ENCODE measurements at regions not wholly inside any gene's neighbourhood (a gene's known extent, or its start where the extent isn't known, plus 50 kb on each side); places are given as distances from the start of the nearest gene placed in this dataset.

- in situ Hi-C loops (cut with HindIII; ENCODE audit: low pct_unique_long_range_greater_than_20kb, low sequenced_read_pairs), result no loop called here
- DNase-seq (ENCODE audit: low read depth, low spot score), result no peak
These were observed 54.3 kb upstream of the SLC66A3 start for GRCh38 chr2:11100976-11101375.

GRCh38 chr2:11101430-11101829 lies 53.8 kb upstream of the SLC66A3 start:
- no peak for DNase-seq (ENCODE audit: low read depth, low spot score)
- in situ Hi-C loops (cut with HindIII; ENCODE audit: low pct_unique_long_range_greater_than_20kb, low sequenced_read_pairs), result no loop called here

GRCh38 chr2:11102466-11102865 lies 52.8 kb upstream of the SLC66A3 start:
- in situ Hi-C loops (cut with HindIII; ENCODE audit: low pct_unique_long_range_greater_than_20kb, low sequenced_read_pairs), result no loop called here
- no peak for DNase-seq (ENCODE audit: low read depth, low spot score)

GRCh38 chr2:11102956-11103860 lies 52.1 kb upstream of the SLC66A3 start:
- in situ Hi-C loops (cut with HindIII; ENCODE audit: low pct_unique_long_range_greater_than_20kb, low sequenced_read_pairs), result no loop called here
- DNase-seq (ENCODE audit: low read depth, low spot score), result no peak

- no peak for DNase-seq (ENCODE audit: low read depth, low spot score)
- in situ Hi-C loops (cut with HindIII; ENCODE audit: low pct_unique_long_range_greater_than_20kb, low sequenced_read_pairs), result no loop called here
These were observed 51.1 kb upstream of the SLC66A3 start for GRCh38 chr2:11103984-11104793.

GRCh38 chr2:11104794-11105660 lies 50.2 kb upstream of the SLC66A3 start:
- DNase-seq (ENCODE audit: low read depth, low spot score), result no peak
- in situ Hi-C loops (cut with HindIII; ENCODE audit: low pct_unique_long_range_greater_than_20kb, low sequenced_read_pairs), result no loop called here

Data from SK-MEL-5 (cell line).